ENCODE measurements at regions not wholly inside any gene's neighbourhood (a gene's known extent, or its start where the extent isn't known, plus 50 kb on each side); places are given as distances from the start of the nearest gene placed in this dataset.

DNA sequence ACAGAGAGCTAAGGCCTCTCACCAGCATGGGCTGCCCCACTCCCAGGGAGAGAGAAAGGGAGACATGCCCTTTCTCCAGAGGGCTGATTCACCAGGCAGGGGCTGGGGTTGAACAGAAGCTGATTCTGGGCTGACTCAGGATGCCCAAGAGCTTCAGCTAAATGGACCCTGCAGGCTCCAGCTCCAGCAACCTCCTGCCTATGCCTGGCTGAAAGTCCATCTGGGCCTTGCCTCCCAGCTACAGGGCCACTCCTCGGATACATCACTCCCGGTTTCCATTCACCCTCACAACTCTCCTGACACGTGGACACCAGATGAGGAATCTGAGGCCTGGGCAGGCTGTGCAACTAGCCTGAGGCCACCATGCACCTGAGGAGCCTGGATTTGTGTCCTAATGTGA lies 215.5 kb downstream of the BUD13 start:
- peak; percentile 10 for DNase-seq (ENCODE audit: low spot score)

- no peak for DNase-seq (ENCODE audit: low spot score)
Observed at GRCh38 chr11:116556483-116556882, 216.3 kb downstream of the BUD13 start.

GRCh38 chr11:116553482-116553881 lies 219.3 kb downstream of the BUD13 start:
- no peak for DNase-seq (ENCODE audit: low spot score)

DNA sequence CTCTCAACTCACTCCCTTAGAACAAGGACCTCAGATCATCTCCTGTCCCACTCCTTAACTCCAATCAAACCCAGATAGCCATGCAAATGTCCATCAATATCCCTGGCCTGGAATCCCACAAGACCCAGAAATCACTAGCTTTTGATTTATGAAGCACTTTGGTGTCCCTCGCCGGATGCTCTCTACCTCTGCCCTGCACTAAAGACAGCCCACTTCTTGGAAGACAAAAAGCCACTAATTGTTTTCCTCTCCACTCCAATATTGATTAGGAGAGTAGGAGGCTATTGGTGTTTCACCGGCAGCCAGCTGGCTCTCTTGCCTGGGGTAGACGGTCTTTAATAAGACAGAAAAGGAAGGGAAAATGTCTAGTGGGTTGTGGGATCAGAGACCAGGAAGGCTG lies 221.2 kb downstream of the BUD13 start:
- no peak for DNase-seq (ENCODE audit: low spot score)

DNA sequence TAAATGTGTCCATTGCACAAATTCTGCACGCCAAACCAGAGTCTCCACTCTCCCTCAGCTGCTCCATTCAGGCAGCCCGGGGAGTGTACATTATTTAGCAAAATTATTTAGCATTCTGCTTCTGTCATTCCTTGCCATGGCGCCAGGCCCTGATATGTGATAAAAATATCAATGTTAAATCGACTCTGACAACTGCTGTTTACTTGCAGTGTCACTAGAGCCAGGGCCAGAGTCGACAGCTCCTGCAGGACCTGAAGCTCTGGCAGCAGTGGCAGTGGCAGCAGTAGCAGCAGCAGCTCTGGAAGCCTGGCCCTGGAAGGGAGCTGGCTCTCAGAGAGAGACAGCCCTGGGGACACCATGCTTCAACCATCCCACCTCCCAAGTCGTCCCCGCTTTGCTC lies 224.5 kb downstream of the BUD13 start:
- no peak for DNase-seq (ENCODE audit: low spot score)

DNA sequence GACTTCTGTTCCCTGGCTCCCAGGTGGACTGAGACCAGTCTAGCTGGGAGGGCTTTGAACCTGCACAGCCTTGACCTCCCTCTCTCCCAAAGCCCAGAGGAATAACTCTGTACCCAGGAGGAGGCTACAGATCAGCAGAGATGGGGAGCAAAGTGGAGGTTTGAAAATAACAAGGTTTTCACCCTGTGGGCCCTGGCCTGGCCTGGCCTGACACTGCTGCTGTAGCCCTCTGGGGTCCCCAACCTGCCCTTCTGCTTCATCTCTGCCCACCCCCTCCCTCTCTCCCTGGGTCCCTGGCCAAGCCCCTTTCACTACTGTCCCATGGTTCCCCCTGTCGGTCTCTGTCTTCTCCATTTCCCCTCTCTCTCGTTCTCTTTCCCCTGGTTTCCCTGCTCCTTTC lies 225.2 kb downstream of the BUD13 start:
- DNase-seq (ENCODE audit: low spot score): no peak

DNA sequence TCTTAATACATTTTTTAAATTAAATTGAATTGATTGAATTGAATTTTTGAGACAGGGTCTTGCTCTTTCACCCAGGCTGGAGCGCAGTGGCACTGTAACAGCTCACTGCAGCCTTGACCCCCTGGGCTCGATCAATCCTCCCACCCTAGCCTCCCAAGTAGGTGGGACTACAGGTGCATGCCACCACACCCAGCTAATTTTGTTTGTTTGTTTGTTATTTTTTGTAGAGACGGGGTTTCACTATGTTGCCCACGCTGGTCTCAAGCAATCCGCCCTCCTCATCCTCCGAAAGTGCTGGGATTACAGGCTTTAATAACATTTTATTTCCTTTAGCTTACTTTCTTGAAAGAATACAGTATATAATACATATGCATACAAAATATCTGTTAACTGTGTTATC lies 226.9 kb downstream of the BUD13 start:
- no peak for DNase-seq (ENCODE audit: low spot score)

- no peak for DNase-seq (ENCODE audit: low spot score)
Observed at GRCh38 chr11:116544721-116545120, 228.1 kb downstream of the BUD13 start.

DNA sequence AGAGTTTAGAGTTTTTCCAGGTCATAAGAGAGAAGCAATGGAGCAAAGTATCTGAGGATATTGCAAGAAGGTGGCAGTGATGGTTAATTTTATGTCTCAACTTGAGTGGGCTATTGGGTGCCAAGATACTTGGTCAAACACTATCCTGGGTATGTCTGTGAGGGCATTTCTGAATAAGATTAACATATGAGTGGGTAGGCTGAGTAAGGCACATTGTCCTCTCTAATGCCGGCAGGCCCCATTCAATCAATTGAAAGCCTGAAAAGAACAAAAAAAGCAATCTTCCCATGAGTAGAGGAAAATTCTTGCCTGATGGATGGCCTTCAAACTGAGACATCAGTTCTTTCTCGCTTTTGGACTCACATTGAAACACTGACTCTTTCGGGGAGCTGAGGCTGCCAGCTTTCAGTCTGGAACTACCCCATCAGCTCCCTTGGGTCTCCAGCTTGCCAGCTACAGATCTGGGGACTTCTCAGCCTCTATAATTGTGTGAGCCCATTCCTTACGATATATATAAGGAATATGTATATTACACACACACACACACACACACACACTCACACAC lies 228.8 kb downstream of the BUD13 start:
- no peak for DNase-seq (ENCODE audit: low spot score)

GRCh38 chr11:116543099-116543498 lies 229.7 kb downstream of the BUD13 start:
- DNase-seq (ENCODE audit: low spot score): no peak

DNA sequence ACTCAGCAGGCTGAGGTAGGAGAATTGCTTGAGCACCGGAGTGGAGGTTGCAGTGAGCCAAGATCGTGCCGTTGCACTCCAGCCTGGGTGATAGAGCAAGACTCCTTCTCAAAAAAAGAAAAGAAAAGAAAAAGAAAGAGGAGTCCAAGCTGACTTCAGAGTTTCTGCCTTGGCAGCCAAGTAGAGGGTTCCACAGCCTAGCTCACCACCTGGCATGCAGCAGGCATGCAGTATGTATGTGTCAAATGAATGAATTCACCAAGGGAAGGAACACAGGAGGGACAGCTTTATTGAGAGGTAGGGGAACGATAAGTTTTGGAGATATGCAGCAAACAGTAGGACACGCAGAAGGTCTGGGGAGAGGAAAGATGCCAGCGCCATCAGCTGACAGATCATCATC lies 230.4 kb downstream of the BUD13 start:
- no peak for DNase-seq (ENCODE audit: low spot score)

GRCh38 chr11:116541460-116541859 lies 231.3 kb downstream of the BUD13 start:
- no peak for DNase-seq (ENCODE audit: low spot score)

DNA sequence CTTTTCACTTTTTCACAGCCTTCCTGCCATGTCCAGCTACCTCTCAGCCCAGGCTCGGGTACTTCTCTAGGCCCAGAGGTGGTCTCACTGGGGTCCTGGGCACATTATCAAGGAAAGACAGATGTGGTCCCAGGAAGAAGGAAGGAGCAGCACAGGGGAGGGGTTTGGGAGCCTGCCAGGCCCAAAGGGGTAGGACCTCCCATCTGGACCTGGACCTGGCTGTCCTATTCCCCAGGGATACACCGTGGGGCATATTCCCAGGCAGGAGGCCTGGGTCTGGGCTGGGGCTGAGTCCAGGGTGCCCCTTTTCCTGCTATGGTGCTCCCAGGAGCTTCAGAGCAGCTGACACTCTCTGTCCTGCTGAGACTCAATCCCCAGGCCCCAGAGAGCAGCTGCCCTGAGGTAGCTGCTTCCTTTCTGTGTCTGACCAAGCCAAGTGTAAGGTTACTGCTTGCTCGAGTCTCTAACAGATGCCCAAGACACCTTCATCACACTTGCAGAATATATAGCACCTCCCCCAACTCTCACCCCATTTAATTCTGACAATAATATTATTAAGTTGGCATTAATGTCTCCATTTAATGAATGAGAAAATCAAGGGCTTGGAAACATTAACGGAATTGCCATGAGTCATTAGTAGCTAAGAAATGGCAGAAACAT lies 232.0 kb downstream of the BUD13 start:
- DNase-seq (ENCODE audit: low spot score): no peak

- DNase-seq (ENCODE audit: low spot score): no peak
Observed at GRCh38 chr11:116539836-116540418, 232.9 kb downstream of the BUD13 start.

GRCh38 chr11:116539211-116539610 lies 233.6 kb downstream of the BUD13 start:
- DNase-seq (ENCODE audit: low spot score): no peak

DNA sequence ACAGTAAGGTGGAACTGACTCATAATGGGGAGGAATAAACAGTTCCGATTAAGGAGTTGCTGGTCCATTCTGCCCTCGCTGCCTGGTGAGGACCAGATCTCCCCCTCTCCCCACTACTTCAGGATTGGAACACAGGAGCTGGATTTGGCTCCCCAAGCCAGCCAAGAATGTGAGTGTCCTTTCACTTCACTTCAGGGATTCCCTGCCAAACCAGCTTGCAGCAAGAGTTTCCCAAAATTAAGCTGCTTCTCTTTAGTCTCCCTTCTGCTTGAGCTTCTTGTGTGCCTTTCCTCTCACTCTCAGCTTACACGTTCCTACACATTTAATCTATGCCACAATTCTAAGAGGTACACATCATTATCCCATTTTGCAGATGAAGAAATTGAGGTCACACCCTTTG lies 234.1 kb downstream of the BUD13 start:
- no peak for DNase-seq (ENCODE audit: low spot score)

DNA sequence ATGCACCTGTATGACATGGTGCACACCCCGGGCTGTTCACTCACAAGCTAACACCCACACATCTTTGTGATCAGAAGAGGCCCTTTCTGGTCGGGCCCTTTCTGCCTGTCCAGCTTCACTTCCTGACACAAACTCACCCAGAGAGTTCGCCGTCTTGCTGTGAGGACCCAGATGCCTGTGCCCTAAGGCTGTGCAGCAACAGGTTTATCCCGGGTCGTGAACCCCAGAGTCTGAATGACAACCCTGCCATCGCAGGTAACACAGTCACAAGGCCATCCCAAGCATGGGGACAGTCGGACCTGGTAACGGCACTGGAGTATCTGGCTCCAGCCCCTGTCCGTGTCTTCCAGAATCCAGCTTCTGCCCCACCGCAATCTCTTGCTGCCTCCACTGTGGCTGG lies 235.1 kb downstream of the BUD13 start:
- no peak for DNase-seq (ENCODE audit: low spot score)

- DNase-seq (ENCODE audit: low spot score): no peak
Observed at GRCh38 chr11:116537121-116537520, 235.7 kb downstream of the BUD13 start.

DNA sequence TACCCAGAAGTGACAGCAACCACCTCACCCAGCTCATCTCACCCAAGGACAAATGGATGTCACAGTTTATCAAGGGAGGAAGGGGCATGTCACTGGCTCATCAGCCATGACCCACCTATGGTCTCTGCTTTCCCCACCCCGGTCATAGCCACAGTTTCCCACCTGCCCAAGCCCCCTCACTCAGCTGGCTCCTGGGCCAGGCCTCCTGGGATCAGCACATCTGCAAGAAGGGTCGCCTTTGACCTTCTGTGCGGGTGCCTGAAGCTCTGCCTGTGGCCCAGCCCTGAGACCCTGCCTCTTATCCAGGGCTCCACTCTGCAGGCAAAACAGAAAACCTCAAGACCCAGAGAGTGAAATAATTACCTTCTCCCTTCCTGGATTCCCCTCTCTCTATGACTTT lies 236.4 kb downstream of the BUD13 start:
- no peak for DNase-seq (ENCODE audit: low spot score)

GRCh38 chr11:116535994-116536393 lies 236.8 kb downstream of the BUD13 start:
- DNase-seq (ENCODE audit: low spot score): no peak

GRCh38 chr11:116535120-116535519 lies 237.7 kb downstream of the BUD13 start:
- DNase-seq (ENCODE audit: low spot score): no peak

DNA sequence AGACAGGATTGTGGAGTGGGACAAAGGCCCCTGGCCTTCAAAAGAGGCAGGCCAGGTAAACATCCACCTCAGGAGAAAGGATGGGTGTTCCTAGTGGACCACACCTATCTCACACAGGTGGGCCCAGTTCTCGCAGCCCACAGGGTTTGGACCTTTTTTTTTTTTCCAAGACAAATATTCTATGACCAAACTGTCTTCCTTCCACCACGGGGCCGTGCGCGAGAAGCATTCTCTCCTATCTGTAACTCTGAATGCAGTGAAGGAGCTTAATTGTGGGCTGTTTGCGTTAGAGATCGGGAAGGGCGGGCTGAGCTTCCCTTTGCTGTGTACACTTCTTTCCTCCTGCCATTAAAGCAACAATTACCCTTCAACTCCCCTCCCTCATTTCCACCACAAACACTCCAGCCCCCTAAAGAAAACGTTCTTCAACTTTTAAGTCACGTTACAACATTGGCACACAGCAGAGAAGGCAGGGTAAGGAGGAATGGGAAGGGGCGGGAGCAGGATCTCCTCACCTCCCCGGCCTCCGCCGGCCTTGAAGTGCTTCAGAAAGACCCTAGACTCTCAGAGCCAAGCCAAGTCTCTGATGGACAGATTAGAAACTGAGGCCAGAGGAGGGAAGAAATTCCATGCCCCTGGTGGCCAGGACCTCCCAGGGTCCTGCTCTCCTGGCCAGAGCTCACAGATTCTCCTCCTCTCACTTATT lies 238.4 kb downstream of the BUD13 start:
- DNase-seq (ENCODE audit: low spot score): no peak

GRCh38 chr11:116533186-116533825 lies 239.5 kb downstream of the BUD13 start:
- DNase-seq (ENCODE audit: low spot score): no peak
